Keratinocyte (primary cell): ENCODE measurements at regions not wholly inside any gene's neighbourhood (a gene's known extent, or its start where the extent isn't known, plus 50 kb on each side); places are given as distances from the start of the nearest gene placed in this dataset.

Source experiments
- DNase-seq: peaks from one replicate; pipeline ENCODE4 v3.0.0-alpha.2; 2011; ENCODE audit warnings: low read depth, missing footprints, low spot score
- FAIRE-seq: peaks from 2 replicates; lab custom pipeline; 2011; peaks lifted over from hg19 to GRCh38; lab: Jason Lieb, UNC
- H2AFZ ChIP-seq: 2 replicates; pipeline ENCODE4 v1.6.0; 2012; ENCODE audit warnings: low read length, control low read depth, inconsistent platforms; ENCODE audit not compliant: control insufficient read depth
- H3K27ac ChIP-seq: 2 replicates; pipeline ENCODE4 v1.5.1; 2011; ENCODE audit warnings: low read length; ENCODE audit not compliant: control insufficient read depth, insufficient read depth
- H3K27me3 ChIP-seq: 3 replicates; pipeline ENCODE4 v1.6.0; 2011; ENCODE audit warnings: low read length; ENCODE audit not compliant: control insufficient read depth, insufficient read depth; ENCODE audit errors: extremely low read depth
- H3K36me3 ChIP-seq, 2 experiments: 2 replicates in 1 of 2; 3 replicates in 1 of 2; pipeline ENCODE4 v1.5.1; 2011; ENCODE audit warnings: low read length in 2 of 2, mild to moderate bottlenecking in 1 of 2; ENCODE audit not compliant: control insufficient read depth in 2 of 2, insufficient read depth in 2 of 2; ENCODE audit errors: extremely low read depth in 1 of 2
- H3K4me1 ChIP-seq: 3 replicates; pipeline ENCODE4 v1.5.1; 2011; ENCODE audit warnings: low read length; ENCODE audit not compliant: control insufficient read depth, insufficient read depth; ENCODE audit errors: extremely low read depth
- H3K4me2 ChIP-seq: 3 replicates; pipeline ENCODE4 v1.6.0; 2011; ENCODE audit warnings: low read depth, low read length; ENCODE audit not compliant: control insufficient read depth, insufficient read depth; ENCODE audit errors: extremely low read depth
- H3K4me3 ChIP-seq, 3 experiments: fragments of 200-600 bp in 1 of 3; sonication (generic) in 1 of 3; 2 replicates in 2 of 3; 3 replicates in 1 of 3; pipeline ENCODE4 v1.5.1; 2011 to 2016; ENCODE audit warnings: low read length in 3 of 3, mild to moderate bottlenecking in 3 of 3, control low read depth in 2 of 3, inconsistent platforms in 1 of 3, low read depth in 1 of 3, mixed read lengths in 1 of 3, mixed run types in 1 of 3, moderate library complexity in 1 of 3; ENCODE audit not compliant: control insufficient read depth in 2 of 3, insufficient read depth in 2 of 3; ENCODE audit errors: extremely low read depth in 1 of 3
- H3K79me2 ChIP-seq: 2 replicates; pipeline ENCODE4 v1.6.0; 2012; ENCODE audit warnings: low read length; ENCODE audit not compliant: control insufficient read depth, insufficient read depth
- H3K9ac ChIP-seq: 3 replicates; pipeline ENCODE4 v1.6.0; 2011; ENCODE audit warnings: low read length; ENCODE audit not compliant: control insufficient read depth, insufficient read depth; ENCODE audit errors: extremely low read depth
- H3K9me1 ChIP-seq: 3 replicates; pipeline ENCODE4 v1.6.0; 2011; ENCODE audit warnings: low read length; ENCODE audit not compliant: control insufficient read depth, insufficient read depth; ENCODE audit errors: extremely low read depth
- H3K9me3 ChIP-seq: 2 replicates; pipeline ENCODE4 v1.5.1; 2012; ENCODE audit warnings: low read depth, low read length; ENCODE audit not compliant: control insufficient read depth
- H4K20me1 ChIP-seq: 3 replicates; pipeline ENCODE4 v1.6.0; 2011; ENCODE audit warnings: low read length; ENCODE audit not compliant: control insufficient read depth, insufficient read depth; ENCODE audit errors: extremely low read depth
- EZH2 ChIP-seq: IDR thresholded peaks from one replicate; pipeline ENCODE4 v1.6.1; 2012; ENCODE audit warnings: inconsistent platforms, mild to moderate bottlenecking, low read length, moderate library complexity
- dilution Hi-C: fragments of 300-500 bp; cut with MboI; formaldehyde crosslinking; loops from one replicate; pipeline ENCODE4 v1.7.0; 2020; ENCODE audit warnings: low sequenced_read_pairs; ENCODE audit not compliant: extremely low pct_ligation_motif_present
- TF ChIP-seq, protein P1 (sequence below), 3 experiments: IDR thresholded peaks in 1 of 3; conservative IDR thresholded peaks in 1 of 3; optimal IDR thresholded peaks in 1 of 3; 2 replicates in 2 of 3; 3 replicates in 1 of 3; pipeline versions ENCODE3 to v1.5.1; 2011; ENCODE audit warnings: low read length in 3 of 3, mild to moderate bottlenecking in 3 of 3, moderate library complexity in 2 of 3, control low read depth in 1 of 3, inconsistent platforms in 1 of 3; ENCODE audit not compliant: insufficient read depth in 2 of 3; ENCODE audit errors: extremely low read depth in 1 of 3

DNA sequence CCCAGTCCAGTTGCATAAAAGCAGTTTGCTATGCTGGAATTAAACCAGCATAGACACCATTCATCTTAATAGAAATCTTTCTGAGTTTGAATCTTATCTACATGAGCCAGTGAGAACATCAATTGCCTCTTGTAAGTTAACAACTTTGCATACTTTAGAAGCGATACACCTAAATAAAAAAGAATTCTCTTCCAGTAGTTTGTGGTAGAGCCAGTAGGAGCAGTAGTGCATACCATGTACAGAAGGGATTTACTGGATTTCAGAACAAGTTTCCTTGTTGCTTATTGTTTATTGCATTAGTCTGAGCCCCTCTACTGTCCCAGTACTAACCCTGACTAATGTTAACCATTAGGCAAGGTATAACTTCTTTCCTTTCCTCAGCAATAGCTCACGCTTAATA, 313.1 kb downstream of the TGFB2 start:
- no peaks in the 10 kb centered on the region for H3K9me3 ChIP-seq
- no peak overlapping the region for H3K9ac ChIP-seq
- peak overlapping the region; percentile 47 for H3K27ac ChIP-seq
- no peaks in the 10 kb centered on the region for H3K79me2 ChIP-seq
- DNase-seq = no peak
- H4K20me1 ChIP-seq = no peaks in the 10 kb centered on the region
- no peaks in the 10 kb centered on the region for H3K27me3 ChIP-seq
- H3K4me1 ChIP-seq = peaks cover 41% of the 10 kb centered on the region
- H3K4me3 ChIP-seq = no peak overlapping the region
- peak; percentile 67 for FAIRE-seq
- no peak overlapping the region for H2AFZ ChIP-seq
- TF ChIP-seq, protein P1, sequence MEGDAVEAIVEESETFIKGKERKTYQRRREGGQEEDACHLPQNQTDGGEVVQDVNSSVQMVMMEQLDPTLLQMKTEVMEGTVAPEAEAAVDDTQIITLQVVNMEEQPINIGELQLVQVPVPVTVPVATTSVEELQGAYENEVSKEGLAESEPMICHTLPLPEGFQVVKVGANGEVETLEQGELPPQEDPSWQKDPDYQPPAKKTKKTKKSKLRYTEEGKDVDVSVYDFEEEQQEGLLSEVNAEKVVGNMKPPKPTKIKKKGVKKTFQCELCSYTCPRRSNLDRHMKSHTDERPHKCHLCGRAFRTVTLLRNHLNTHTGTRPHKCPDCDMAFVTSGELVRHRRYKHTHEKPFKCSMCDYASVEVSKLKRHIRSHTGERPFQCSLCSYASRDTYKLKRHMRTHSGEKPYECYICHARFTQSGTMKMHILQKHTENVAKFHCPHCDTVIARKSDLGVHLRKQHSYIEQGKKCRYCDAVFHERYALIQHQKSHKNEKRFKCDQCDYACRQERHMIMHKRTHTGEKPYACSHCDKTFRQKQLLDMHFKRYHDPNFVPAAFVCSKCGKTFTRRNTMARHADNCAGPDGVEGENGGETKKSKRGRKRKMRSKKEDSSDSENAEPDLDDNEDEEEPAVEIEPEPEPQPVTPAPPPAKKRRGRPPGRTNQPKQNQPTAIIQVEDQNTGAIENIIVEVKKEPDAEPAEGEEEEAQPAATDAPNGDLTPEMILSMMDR (optimal IDR thresholded peaks at IDR 0.05 in 1 of 3, IDR thresholded peaks at IDR 0.05 in 1 of 3, conservative IDR thresholded peaks at IDR 0.05 in 1 of 3; ENCODE audit: extremely low read depth in 1 of 3, insufficient read depth in 2 of 3, low read length in 3 of 3) = peak in 1 of 3 experiments; percentile 8
- TF ChIP-seq EZH2 = no peak
- H3K9me1 ChIP-seq = no peaks in the 10 kb centered on the region
- no peaks in the 10 kb centered on the region for H3K36me3 ChIP-seq
- H3K4me2 ChIP-seq = no peak overlapping the region
- dilution Hi-C loops = no loop called here

DNA sequence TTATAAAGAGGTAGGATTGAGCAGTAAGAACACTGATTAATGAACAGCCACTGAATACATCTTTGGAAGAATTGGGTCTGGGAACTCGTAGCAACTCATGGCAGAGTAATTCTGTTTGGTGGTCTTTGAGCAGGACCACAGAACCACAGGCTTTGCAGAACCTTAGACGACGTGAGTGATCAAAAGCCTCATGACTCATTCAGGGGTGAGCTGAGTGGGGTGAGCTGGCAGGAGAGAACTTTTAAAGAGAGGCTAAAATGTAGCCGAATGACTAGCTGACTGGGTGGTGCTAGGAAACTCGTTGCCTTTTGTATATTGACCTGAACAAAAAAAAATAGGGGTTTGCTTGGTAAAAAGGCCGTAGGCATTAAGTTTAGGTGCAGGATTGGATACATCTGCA, 313.8 kb downstream of the TGFB2 start:
- Histone ChIP-seq H3K36me3 (no peaks in the 10 kb centered on the region), H4K20me1 (no peaks in the 10 kb centered on the region), H3K27ac (peak overlapping the region; percentile 71), H3K4me1 (peaks cover 41% of the 10 kb centered on the region), H3K4me2 (peak overlapping the region; percentile 29), H3K79me2 (no peaks in the 10 kb centered on the region), H3K9me3 (no peaks in the 10 kb centered on the region), H2AFZ (no peak overlapping the region), H3K9ac (no peak overlapping the region), H3K9me1 (no peaks in the 10 kb centered on the region), H3K27me3 (no peaks in the 10 kb centered on the region), H3K4me3 (no peak overlapping the region)
- TF ChIP-seq EZH2 = no peak
- TF ChIP-seq, protein P1 (optimal IDR thresholded peaks at IDR 0.05 in 1 of 3, IDR thresholded peaks at IDR 0.05 in 1 of 3, conservative IDR thresholded peaks at IDR 0.05 in 1 of 3; ENCODE audit: extremely low read depth in 1 of 3, insufficient read depth in 2 of 3, low read length in 3 of 3) = no peak
- dilution Hi-C loops = no loop called here
- FAIRE-seq (peak; percentile 90), DNase-seq (peak; percentile 71)
